Astrocyte (in vitro differentiated cells and primary cell): ENCODE measurements at regions not wholly inside any gene's neighbourhood (a gene's known extent, or its start where the extent isn't known, plus 50 kb on each side); places are given as distances from the start of the nearest gene placed in this dataset.

Experiments
- EZH2 ChIP-seq: IDR thresholded peaks from 2 replicates; pipeline ENCODE4 v1.6.1; 2012; ENCODE audit warnings: mild to moderate bottlenecking, low read length, inconsistent platforms; ENCODE audit not compliant: insufficient read depth
- TF ChIP-seq, protein P1 (sequence below): IDR thresholded peaks from 2 replicates; pipeline ENCODE4 v1.5.1; 2011; ENCODE audit warnings: low read depth, mild to moderate bottlenecking, inconsistent platforms, low read length, moderate library complexity; ENCODE audit not compliant: insufficient read depth

DNA sequence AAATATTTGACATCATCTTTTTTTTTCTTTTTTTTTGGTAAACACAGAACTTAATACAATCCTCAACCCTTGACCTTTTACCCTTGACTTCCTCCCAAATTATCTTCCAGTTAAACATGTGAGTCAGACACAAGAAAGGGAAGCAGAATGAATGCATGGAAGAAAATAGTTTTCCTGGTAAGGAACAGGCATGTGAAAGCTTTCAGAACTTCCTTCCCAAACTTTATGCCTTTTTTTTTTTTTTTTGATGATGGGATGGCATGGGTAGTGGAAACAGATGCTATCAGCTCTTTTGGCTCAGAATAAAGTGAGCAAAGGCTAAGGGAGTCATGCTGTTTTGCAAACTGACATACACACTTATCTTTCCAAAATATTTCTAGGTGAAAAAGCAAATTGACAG is 1079.1 kb downstream of the TTLL7 start:
- TF ChIP-seq, protein P1, sequence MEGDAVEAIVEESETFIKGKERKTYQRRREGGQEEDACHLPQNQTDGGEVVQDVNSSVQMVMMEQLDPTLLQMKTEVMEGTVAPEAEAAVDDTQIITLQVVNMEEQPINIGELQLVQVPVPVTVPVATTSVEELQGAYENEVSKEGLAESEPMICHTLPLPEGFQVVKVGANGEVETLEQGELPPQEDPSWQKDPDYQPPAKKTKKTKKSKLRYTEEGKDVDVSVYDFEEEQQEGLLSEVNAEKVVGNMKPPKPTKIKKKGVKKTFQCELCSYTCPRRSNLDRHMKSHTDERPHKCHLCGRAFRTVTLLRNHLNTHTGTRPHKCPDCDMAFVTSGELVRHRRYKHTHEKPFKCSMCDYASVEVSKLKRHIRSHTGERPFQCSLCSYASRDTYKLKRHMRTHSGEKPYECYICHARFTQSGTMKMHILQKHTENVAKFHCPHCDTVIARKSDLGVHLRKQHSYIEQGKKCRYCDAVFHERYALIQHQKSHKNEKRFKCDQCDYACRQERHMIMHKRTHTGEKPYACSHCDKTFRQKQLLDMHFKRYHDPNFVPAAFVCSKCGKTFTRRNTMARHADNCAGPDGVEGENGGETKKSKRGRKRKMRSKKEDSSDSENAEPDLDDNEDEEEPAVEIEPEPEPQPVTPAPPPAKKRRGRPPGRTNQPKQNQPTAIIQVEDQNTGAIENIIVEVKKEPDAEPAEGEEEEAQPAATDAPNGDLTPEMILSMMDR = no peak
- TF ChIP-seq EZH2 = no peak
